ENCODE measurements at regions not wholly inside any gene's neighbourhood (a gene's known extent, or its start where the extent isn't known, plus 50 kb on each side); places are given as distances from the start of the nearest gene placed in this dataset.

DNA sequence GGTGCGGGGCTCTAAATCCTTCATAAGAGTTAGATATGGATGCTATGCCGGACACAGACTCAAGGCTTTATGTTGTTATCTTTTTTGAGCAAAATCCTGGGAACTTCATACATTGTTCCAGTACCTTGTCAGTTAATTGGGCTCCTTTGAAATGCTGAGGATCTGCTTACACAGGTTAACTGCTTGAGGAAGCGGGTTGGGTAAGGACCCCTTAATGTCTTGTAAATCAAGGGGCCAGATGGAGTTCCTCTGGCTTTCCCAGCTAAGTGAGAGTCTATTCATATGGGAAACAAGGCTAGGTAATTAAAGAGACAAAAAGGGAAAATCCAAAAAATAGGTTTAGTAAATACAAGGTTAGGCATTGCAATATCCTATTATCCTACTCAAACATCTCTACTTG is 141.5 kb downstream of the OR2B2 start:
- Histone ChIP-seq H3K4me2 (ENCODE audit: low read length) (no peak overlapping the region), H3K4ac (ENCODE audit: low read depth, low read length) (no peak overlapping the region), H2BK120ac (ENCODE audit: low read depth, low read length) (no peak overlapping the region), H3K56ac (ENCODE audit: low read length) (no peak overlapping the region), H3K27me3 (ENCODE audit: insufficient read depth, low read length, poor library complexity) (peaks cover 15% of the 10 kb centered on the region), H3K79me2 (ENCODE audit: control insufficient read depth, insufficient read depth, low read length) (no peaks in the 10 kb centered on the region), H2AK5ac (ENCODE audit: low read length) (no peak overlapping the region), H2BK15ac (replicated peaks; ENCODE audit: low read depth) (no peak overlapping the region), H4K5ac (ENCODE audit: low read length) (no peak overlapping the region), H3K4me1 (ENCODE audit: control insufficient read depth, low read depth, low read length) (peaks cover 7% of the 10 kb centered on the region), H2BK5ac (ENCODE audit: low read length) (no peak overlapping the region), H3K27ac (ENCODE audit: low read depth, low read length) (no peak overlapping the region), H3K9ac (ENCODE audit: low read length) (no peak overlapping the region), H3K79me1 (ENCODE audit: low read length) (no peaks in the 10 kb centered on the region), H3K36me3 (ENCODE audit: control insufficient read depth, insufficient read depth, low read length) (no peaks in the 10 kb centered on the region), H3K4me3 (ENCODE audit: low read length) (no peak overlapping the region), H3K23ac (ENCODE audit: low read length) (no peak overlapping the region), H4K8ac (ENCODE audit: low read depth, low read length) (no peak overlapping the region), H3K18ac (ENCODE audit: low read length) (no peak overlapping the region)
- WGBS (ENCODE audit: extremely low coverage, insufficient coverage, low lambda C conversion rate): no CpG with 5 or more reads among the region's 3 CpGs
- peak; percentile 21 for DNase-seq

DNA sequence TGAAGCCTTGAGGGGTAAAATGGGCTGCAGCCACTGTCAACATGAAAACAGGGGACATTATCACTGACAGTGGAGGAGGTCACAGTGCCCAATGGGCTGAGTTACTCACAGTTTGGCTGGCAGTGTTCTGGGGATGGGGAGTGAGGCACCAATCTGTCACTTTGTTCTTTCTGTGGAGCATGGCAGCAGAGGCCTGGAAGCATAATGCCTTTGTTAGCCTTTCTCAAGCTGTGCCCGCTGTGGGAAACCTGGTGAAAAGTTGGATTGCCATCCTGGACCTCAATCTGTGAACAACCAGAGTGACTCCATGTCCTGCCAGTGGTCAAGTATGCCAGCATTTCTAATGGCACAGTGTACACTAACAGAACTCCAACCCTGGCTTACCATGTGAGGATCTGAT is 143.6 kb downstream of the OR2B2 start:
- Histone ChIP-seq H2BK120ac (ENCODE audit: low read depth, low read length) (no peak overlapping the region), H2BK5ac (ENCODE audit: low read length) (no peak overlapping the region), H4K5ac (ENCODE audit: low read length) (no peak overlapping the region), H3K23ac (ENCODE audit: low read length) (no peak overlapping the region), H4K8ac (ENCODE audit: low read depth, low read length) (no peak overlapping the region), H3K36me3 (ENCODE audit: control insufficient read depth, insufficient read depth, low read length) (no peaks in the 10 kb centered on the region), H3K56ac (ENCODE audit: low read length) (no peak overlapping the region), H3K4ac (ENCODE audit: low read depth, low read length) (no peak overlapping the region), H3K79me1 (ENCODE audit: low read length) (no peaks in the 10 kb centered on the region), H3K4me2 (ENCODE audit: low read length) (no peak overlapping the region), H3K79me2 (ENCODE audit: control insufficient read depth, insufficient read depth, low read length) (no peaks in the 10 kb centered on the region), H3K27ac (ENCODE audit: low read depth, low read length) (no peak overlapping the region), H3K9ac (ENCODE audit: low read length) (no peak overlapping the region), H3K4me3 (ENCODE audit: low read length) (no peak overlapping the region), H3K18ac (ENCODE audit: low read length) (no peak overlapping the region), H3K27me3 (ENCODE audit: insufficient read depth, low read length, poor library complexity) (peaks cover 16% of the 10 kb centered on the region), H2AK5ac (ENCODE audit: low read length) (no peak overlapping the region), H3K4me1 (ENCODE audit: control insufficient read depth, low read depth, low read length) (peaks cover 7% of the 10 kb centered on the region), H2BK15ac (replicated peaks; ENCODE audit: low read depth) (no peak overlapping the region)
- WGBS (ENCODE audit: extremely low coverage, insufficient coverage, low lambda C conversion rate): no CpG with 5 or more reads among the region's 1 CpG
- no peak for DNase-seq

DNA sequence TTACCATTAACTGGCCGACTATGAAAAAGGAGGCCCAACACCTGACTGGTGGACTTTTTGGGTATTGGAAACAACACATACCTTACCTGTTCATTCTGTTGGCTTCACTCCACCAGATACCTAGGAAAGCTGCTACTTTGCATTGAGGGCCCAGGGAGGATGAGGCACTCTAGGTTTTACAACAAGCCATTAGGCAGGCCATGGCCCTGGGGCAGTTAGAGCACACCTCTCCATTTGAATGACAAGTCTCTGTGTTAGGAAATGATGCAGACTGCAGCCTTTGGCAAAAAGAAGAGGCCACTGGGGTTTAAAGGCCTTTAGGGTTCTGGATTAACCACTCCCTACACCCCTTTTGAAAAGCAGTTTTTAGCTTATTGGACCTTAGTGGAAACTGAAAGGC is 144.3 kb downstream of the OR2B2 start:
- H3K4me1 ChIP-seq (ENCODE audit: control insufficient read depth, low read depth, low read length): peaks cover 7% of the 10 kb centered on the region
- peak; percentile 34 for DNase-seq

DNA sequence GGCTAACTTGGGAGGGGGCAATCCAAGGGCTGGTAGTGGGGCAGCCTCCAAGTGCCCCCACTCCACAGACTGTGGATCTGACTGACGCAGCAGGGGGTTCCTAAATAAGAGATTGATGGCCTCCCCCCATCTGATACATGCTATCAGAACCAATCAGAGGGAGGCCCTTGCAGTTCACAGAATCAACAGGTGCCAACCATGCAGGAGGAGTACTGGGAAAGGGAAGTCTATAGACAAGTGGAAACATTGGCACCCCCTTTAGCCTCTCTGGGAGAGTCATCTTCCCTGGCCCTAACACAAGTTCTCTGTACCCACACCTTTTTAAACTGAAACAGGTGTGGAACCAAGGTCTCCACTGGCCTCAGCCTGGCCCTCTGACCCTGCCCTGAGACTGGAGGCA is 145.8 kb downstream of the OR2B2 start:
- Histone ChIP-seq H3K36me3 (ENCODE audit: control insufficient read depth, insufficient read depth, low read length) (no peaks in the 10 kb centered on the region), H3K79me1 (ENCODE audit: low read length) (no peaks in the 10 kb centered on the region), H3K4me3 (ENCODE audit: low read length) (no peak overlapping the region), H3K18ac (ENCODE audit: low read length) (no peak overlapping the region), H3K9ac (ENCODE audit: low read length) (no peak overlapping the region), H3K4ac (ENCODE audit: low read depth, low read length) (no peak overlapping the region), H3K27me3 (ENCODE audit: insufficient read depth, low read length, poor library complexity) (peaks cover 15% of the 10 kb centered on the region), H3K27ac (ENCODE audit: low read depth, low read length) (no peak overlapping the region), H3K56ac (ENCODE audit: low read length) (no peak overlapping the region), H3K4me2 (ENCODE audit: low read length) (no peak overlapping the region), H3K79me2 (ENCODE audit: control insufficient read depth, insufficient read depth, low read length) (no peaks in the 10 kb centered on the region), H3K4me1 (ENCODE audit: control insufficient read depth, low read depth, low read length) (peaks cover 4% of the 10 kb centered on the region), H3K23ac (ENCODE audit: low read length) (no peak overlapping the region), H4K8ac (ENCODE audit: low read depth, low read length) (no peak overlapping the region), H2BK15ac (replicated peaks; ENCODE audit: low read depth) (no peak overlapping the region), H2BK120ac (ENCODE audit: low read depth, low read length) (no peak overlapping the region), H2BK5ac (ENCODE audit: low read length) (no peak overlapping the region), H2AK5ac (ENCODE audit: low read length) (no peak overlapping the region), H4K5ac (ENCODE audit: low read length) (no peak overlapping the region)
- no peak for DNase-seq
- WGBS (ENCODE audit: extremely low coverage, insufficient coverage, low lambda C conversion rate): no CpG with 5 or more reads among the region's 1 CpG

More for the DNA sequence above, 144.3 kb downstream of the OR2B2 start:
- H2BK5ac ChIP-seq (ENCODE audit: low read length): no peak overlapping the region
- H4K8ac ChIP-seq (ENCODE audit: low read depth, low read length): no peak overlapping the region
- H3K18ac ChIP-seq (ENCODE audit: low read length): no peak overlapping the region
- no peaks in the 10 kb centered on the region for H3K79me2 ChIP-seq (ENCODE audit: control insufficient read depth, insufficient read depth, low read length)
- no peak overlapping the region for H4K5ac ChIP-seq (ENCODE audit: low read length)
- no peak overlapping the region for H3K4me2 ChIP-seq (ENCODE audit: low read length)
- peaks cover 16% of the 10 kb centered on the region for H3K27me3 ChIP-seq (ENCODE audit: insufficient read depth, low read length, poor library complexity)
- H2AK5ac ChIP-seq (ENCODE audit: low read length): no peak overlapping the region
- H3K23ac ChIP-seq (ENCODE audit: low read length): no peak overlapping the region
- no CpG with 5 or more reads among the region's 1 CpG for WGBS (ENCODE audit: extremely low coverage, insufficient coverage, low lambda C conversion rate)
- no peak overlapping the region for H3K9ac ChIP-seq (ENCODE audit: low read length)
- H3K36me3 ChIP-seq (ENCODE audit: control insufficient read depth, insufficient read depth, low read length): no peaks in the 10 kb centered on the region
- no peak overlapping the region for H2BK15ac ChIP-seq (replicated peaks; ENCODE audit: low read depth)
- no peak overlapping the region for H3K56ac ChIP-seq (ENCODE audit: low read length)
- no peaks in the 10 kb centered on the region for H3K79me1 ChIP-seq (ENCODE audit: low read length)
- H3K4ac ChIP-seq (ENCODE audit: low read depth, low read length): no peak overlapping the region
- H3K27ac ChIP-seq (ENCODE audit: low read depth, low read length): no peak overlapping the region
- H3K4me3 ChIP-seq (ENCODE audit: low read length): no peak overlapping the region
- no peak overlapping the region for H2BK120ac ChIP-seq (ENCODE audit: low read depth, low read length)

DNA sequence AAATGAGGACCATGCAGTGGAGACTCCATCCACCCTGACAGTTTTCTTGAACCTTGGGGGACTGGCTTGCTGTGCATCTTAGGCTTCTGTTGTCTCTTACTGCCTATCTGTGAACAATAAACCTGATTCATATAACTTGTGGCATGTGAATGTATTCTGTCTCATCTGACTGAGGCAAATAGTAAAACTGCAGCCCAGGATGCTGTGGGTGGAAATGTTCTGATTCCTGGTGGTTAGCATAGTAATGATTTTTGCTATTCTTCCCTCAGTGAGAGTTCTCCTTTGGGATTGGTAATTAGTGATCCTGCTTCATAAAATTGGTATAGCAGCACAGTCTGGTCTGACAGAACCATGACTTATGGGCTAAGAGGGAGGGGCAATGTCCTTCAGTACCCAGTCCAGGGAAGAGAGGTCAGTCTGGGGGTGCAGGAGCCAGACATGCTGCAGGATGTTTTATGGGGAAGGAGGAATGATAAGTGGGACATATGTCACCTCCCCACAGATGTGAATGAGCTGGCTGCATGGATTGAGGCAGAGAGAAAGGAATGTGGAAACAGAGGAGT is 147.1 kb downstream of the OR2B2 start:
- H2BK15ac ChIP-seq (replicated peaks; ENCODE audit: low read depth): no peak overlapping the region
- no peak overlapping the region for H2AK5ac ChIP-seq (ENCODE audit: low read length)
- no peak overlapping the region for H2BK120ac ChIP-seq (ENCODE audit: low read depth, low read length)
- no peak overlapping the region for H3K27ac ChIP-seq (ENCODE audit: low read depth, low read length)
- no peak overlapping the region for H3K9ac ChIP-seq (ENCODE audit: low read length)
- H3K56ac ChIP-seq (ENCODE audit: low read length): no peak overlapping the region
- H3K4me1 ChIP-seq (ENCODE audit: control insufficient read depth, low read depth, low read length): no peaks in the 10 kb centered on the region
- no peak overlapping the region for H3K23ac ChIP-seq (ENCODE audit: low read length)
- no peaks in the 10 kb centered on the region for H3K79me2 ChIP-seq (ENCODE audit: control insufficient read depth, insufficient read depth, low read length)
- no peak overlapping the region for H3K4me3 ChIP-seq (ENCODE audit: low read length)
- H3K4me2 ChIP-seq (ENCODE audit: low read length): no peak overlapping the region
- peaks cover 13% of the 10 kb centered on the region for H3K27me3 ChIP-seq (ENCODE audit: insufficient read depth, low read length, poor library complexity)
- H2BK5ac ChIP-seq (ENCODE audit: low read length): no peak overlapping the region
- no peak overlapping the region for H4K8ac ChIP-seq (ENCODE audit: low read depth, low read length)
- no peaks in the 10 kb centered on the region for H3K79me1 ChIP-seq (ENCODE audit: low read length)
- H4K5ac ChIP-seq (ENCODE audit: low read length): no peak overlapping the region
- H3K18ac ChIP-seq (ENCODE audit: low read length): no peak overlapping the region
- no peaks in the 10 kb centered on the region for H3K36me3 ChIP-seq (ENCODE audit: control insufficient read depth, insufficient read depth, low read length)
- DNase-seq: no peak
- no peak overlapping the region for H3K4ac ChIP-seq (ENCODE audit: low read depth, low read length)

DNA sequence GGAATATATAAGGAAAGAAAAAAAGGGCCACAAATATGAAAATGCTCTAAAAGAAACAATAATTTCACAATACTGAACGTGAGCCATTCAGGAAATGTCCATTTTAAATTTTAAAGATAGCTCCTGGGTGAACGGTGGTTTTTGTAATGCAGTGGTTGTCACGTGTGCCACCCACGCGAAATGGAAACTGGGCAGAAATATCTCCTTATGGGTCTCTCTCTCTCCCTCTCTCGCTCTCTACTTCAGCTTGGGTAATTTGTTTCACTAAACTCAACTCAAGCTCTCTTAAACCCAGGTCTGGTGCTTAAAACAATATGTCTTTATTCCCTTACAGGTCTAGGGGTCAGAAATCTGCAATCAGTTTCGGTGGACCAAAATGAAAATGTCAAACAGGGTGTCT is 150.8 kb downstream of the OR2B2 start:
- Histone ChIP-seq H3K4me2 (ENCODE audit: low read length) (no peak overlapping the region), H3K27ac (ENCODE audit: low read depth, low read length) (no peak overlapping the region), H3K79me1 (ENCODE audit: low read length) (no peaks in the 10 kb centered on the region), H3K4me1 (ENCODE audit: control insufficient read depth, low read depth, low read length) (no peaks in the 10 kb centered on the region), H3K4ac (ENCODE audit: low read depth, low read length) (no peak overlapping the region), H3K79me2 (ENCODE audit: control insufficient read depth, insufficient read depth, low read length) (no peaks in the 10 kb centered on the region), H3K56ac (ENCODE audit: low read length) (no peak overlapping the region), H4K8ac (ENCODE audit: low read depth, low read length) (no peak overlapping the region), H3K4me3 (ENCODE audit: low read length) (no peak overlapping the region), H3K18ac (ENCODE audit: low read length) (no peak overlapping the region), H3K9ac (ENCODE audit: low read length) (no peak overlapping the region), H3K27me3 (ENCODE audit: insufficient read depth, low read length, poor library complexity) (peaks cover 4% of the 10 kb centered on the region), H2BK5ac (ENCODE audit: low read length) (no peak overlapping the region), H2BK15ac (replicated peaks; ENCODE audit: low read depth) (no peak overlapping the region), H4K5ac (ENCODE audit: low read length) (no peak overlapping the region), H2BK120ac (ENCODE audit: low read depth, low read length) (no peak overlapping the region), H2AK5ac (ENCODE audit: low read length) (no peak overlapping the region), H3K23ac (ENCODE audit: low read length) (no peak overlapping the region), H3K36me3 (ENCODE audit: control insufficient read depth, insufficient read depth, low read length) (no peaks in the 10 kb centered on the region)
- DNase-seq: no peak
- no CpG with 5 or more reads among the region's 7 CpGs for WGBS (ENCODE audit: extremely low coverage, insufficient coverage, low lambda C conversion rate)
